GM18870 (cell line): ENCODE measurements at regions not wholly inside any gene's neighbourhood (a gene's known extent, or its start where the extent isn't known, plus 50 kb on each side); places are given as distances from the start of the nearest gene placed in this dataset.
"Not testable (repeated sequence)": the region's sequence is repeated elsewhere in the genome, so short reads cannot be mapped to it uniquely, and the experiment has no call there.

ENCODE experiments used
- ATAC-seq: cut with Tn5 transposase; IDR thresholded peaks from one replicate; pipeline ENCODE4 v1.9.1; 2021; ENCODE audit warnings: moderate library complexity; ENCODE audit not compliant: unreplicated experiment

- no peak for ATAC-seq
These were observed 120.9 kb upstream of the SFSWAP start for GRCh38 chr12:131589966-131590365.

GRCh38 chr12:131591136-131591535 lies 119.8 kb upstream of the SFSWAP start:
- no peak for ATAC-seq

GRCh38 chr12:131591714-131592709 lies 118.9 kb upstream of the SFSWAP start:
- no peak for ATAC-seq

GRCh38 chr12:131592972-131593371 lies 117.9 kb upstream of the SFSWAP start:
- ATAC-seq = peak; percentile 97

- ATAC-seq = no peak
These were observed 117.5 kb upstream of the SFSWAP start for GRCh38 chr12:131593406-131593805.

- ATAC-seq = no peak
These were observed 114.8 kb upstream of the SFSWAP start for GRCh38 chr12:131596115-131596514.

- ATAC-seq = no peak
These were observed 113.6 kb upstream of the SFSWAP start for GRCh38 chr12:131597333-131597732.

- ATAC-seq = no peak
These were observed 112.2 kb upstream of the SFSWAP start for GRCh38 chr12:131598717-131599116.

GRCh38 chr12:131599190-131600159 lies 111.4 kb upstream of the SFSWAP start:
- ATAC-seq = no peak

- ATAC-seq = no peak
These were observed 110.7 kb upstream of the SFSWAP start for GRCh38 chr12:131600160-131600532.

- ATAC-seq = not testable (repeated sequence)
These were observed 109.4 kb upstream of the SFSWAP start for GRCh38 chr12:131601499-131601898.

- no peak for ATAC-seq
These were observed 107.6 kb upstream of the SFSWAP start for GRCh38 chr12:131603106-131603938.

- no peak for ATAC-seq
These were observed 106.7 kb upstream of the SFSWAP start for GRCh38 chr12:131603939-131604795.

GRCh38 chr12:131604859-131605258 lies 106.0 kb upstream of the SFSWAP start:
- no peak for ATAC-seq

- ATAC-seq = no peak
These were observed 105.5 kb upstream of the SFSWAP start for GRCh38 chr12:131605304-131605829.

GRCh38 chr12:131606218-131606901 lies 104.5 kb upstream of the SFSWAP start:
- ATAC-seq = no peak

- ATAC-seq = peak; percentile 86
These were observed 103.0 kb upstream of the SFSWAP start for GRCh38 chr12:131607658-131608447.
